Thyroid gland (tissue), 4 donors: ENCODE measurements at regions not wholly inside any gene's neighbourhood (a gene's known extent, or its start where the extent isn't known, plus 50 kb on each side); places are given as distances from the start of the nearest gene placed in this dataset.

Experiments used
- DNase-seq, 2 donors: peaks; one replicate each; pipeline ENCODE4 v3.0.0-alpha.2; 2019
- H3K27ac ChIP-seq, 3 donors: fragments of 200-600 bp; sonication (generic); 1 replicate in 2 of 3; 2 replicates in 1 of 3; pipeline ENCODE4 v1.5.1; 2016 to 2019; ENCODE audit warnings: mild to moderate bottlenecking in 1 of 3, moderate library complexity in 1 of 3
- H3K27me3 ChIP-seq: fragments of 200-600 bp; sonication (generic); one replicate; pipeline ENCODE4 v1.5.1; 2019
- H3K36me3 ChIP-seq, 2 donors: fragments of 200-600 bp; sonication (generic); one replicate each; pipeline ENCODE4 v1.5.1; 2016 to 2019
- H3K4me1 ChIP-seq, 2 donors: fragments of 200-600 bp; sonication (generic); one replicate each; pipeline ENCODE4 v1.5.1; 2017 to 2019
- H3K4me3 ChIP-seq, 3 donors: fragments of 200-600 bp; sonication (generic); replicated peaks in 1 of 3; 1 replicate in 2 of 3; 2 replicates in 1 of 3; pipeline ENCODE4 v1.5.1; 2016; ENCODE audit warnings: mild to moderate bottlenecking in 1 of 3
- H3K9me3 ChIP-seq: fragments of 200-600 bp; sonication (generic); one replicate; pipeline ENCODE4 v1.5.1; 2017
- CTCF ChIP-seq, 6 experiments: fragments of 200-600 bp in 3 of 6; fragments of 450-650 bp in 3 of 6; sonication (generic) in 3 of 6; IDR thresholded peaks; one replicate each; pipeline ENCODE4 v1.5.1; 2016 to 2019; ENCODE audit warnings: antibody characterized with exemption in 6 of 6, mild to moderate bottlenecking in 2 of 6, inconsistent platforms in 1 of 6, moderate library complexity in 1 of 6
- POLR2A ChIP-seq, 2 donors: fragments of 450-650 bp; IDR thresholded peaks; one replicate each; pipeline ENCODE4 v1.6.1; 2017; ENCODE audit warnings: antibody characterized with exemption in 2 of 2, mild to moderate bottlenecking in 2 of 2, moderate library complexity in 1 of 2
- WGBS, 2 donors: methylation state at CpG; one replicate each; pipeline ENCODE4 v1.1.5; 2017; 5-methylcytosine and 5-hydroxymethylcytosine counted together
- intact Hi-C: fragments of 100-400 bp; cut with DNase I; formaldehyde crosslinking; loops from one replicate; pipeline ENCODE4 v1.15.1; 2023

GRCh38 chr5:56683281-56683680 is 132.1 kb upstream of the MAP3K1 start:
- intact Hi-C loops = no loop called here
- Histone ChIP-seq H3K9me3 (no peaks in the 10 kb centered on the region), H3K27me3 (no peaks in the 10 kb centered on the region), H3K4me3 (no peak overlapping the region), H3K4me1 (peaks cover 11 to 18% of the 10 kb centered on the region in 2 donors), H3K27ac (no peak overlapping the region), H3K36me3 (no peaks in the 10 kb centered on the region)
- no peak for TF ChIP-seq CTCF (IDR thresholded peaks at IDR 0.05)
- TF ChIP-seq POLR2A (IDR thresholded peaks at IDR 0.05) = no peak
- WGBS, 2 donors = 93 to 97% methylated on average over 1 of the region's 1 CpG
- DNase-seq = no peak

GRCh38 chr5:56681346-56681745 is 134.0 kb upstream of the MAP3K1 start:
- Histone ChIP-seq H3K27me3 (no peaks in the 10 kb centered on the region), H3K4me3 (no peak overlapping the region), H3K4me1 (peaks cover 11 to 18% of the 10 kb centered on the region in 2 donors), H3K27ac (no peak overlapping the region), H3K9me3 (no peaks in the 10 kb centered on the region), H3K36me3 (no peaks in the 10 kb centered on the region)
- 94 to 96% methylated on average over 1 of the region's 1 CpG for WGBS, 2 donors
- DNase-seq = no peak
- TF ChIP-seq CTCF (IDR thresholded peaks at IDR 0.05) (no peak), POLR2A (IDR thresholded peaks at IDR 0.05) (no peak)
- intact Hi-C loops = no loop called here

- Histone ChIP-seq H3K36me3 (no peaks in the 10 kb centered on the region), H3K4me1 (peaks cover 11 to 18% of the 10 kb centered on the region in 2 donors), H3K4me3 (no peak overlapping the region), H3K9me3 (no peaks in the 10 kb centered on the region), H3K27me3 (no peaks in the 10 kb centered on the region), H3K27ac (no peak overlapping the region)
- TF ChIP-seq CTCF (IDR thresholded peaks at IDR 0.05) = no peak
- TF ChIP-seq POLR2A (IDR thresholded peaks at IDR 0.05) = no peak
- 97 to 99% methylated on average over 2 of the region's 2 CpGs for WGBS, 2 donors
- intact Hi-C loops = no loop called here
- DNase-seq = no peak
Observed at GRCh38 chr5:56680731-56681130, 134.6 kb upstream of the MAP3K1 start.

DNA sequence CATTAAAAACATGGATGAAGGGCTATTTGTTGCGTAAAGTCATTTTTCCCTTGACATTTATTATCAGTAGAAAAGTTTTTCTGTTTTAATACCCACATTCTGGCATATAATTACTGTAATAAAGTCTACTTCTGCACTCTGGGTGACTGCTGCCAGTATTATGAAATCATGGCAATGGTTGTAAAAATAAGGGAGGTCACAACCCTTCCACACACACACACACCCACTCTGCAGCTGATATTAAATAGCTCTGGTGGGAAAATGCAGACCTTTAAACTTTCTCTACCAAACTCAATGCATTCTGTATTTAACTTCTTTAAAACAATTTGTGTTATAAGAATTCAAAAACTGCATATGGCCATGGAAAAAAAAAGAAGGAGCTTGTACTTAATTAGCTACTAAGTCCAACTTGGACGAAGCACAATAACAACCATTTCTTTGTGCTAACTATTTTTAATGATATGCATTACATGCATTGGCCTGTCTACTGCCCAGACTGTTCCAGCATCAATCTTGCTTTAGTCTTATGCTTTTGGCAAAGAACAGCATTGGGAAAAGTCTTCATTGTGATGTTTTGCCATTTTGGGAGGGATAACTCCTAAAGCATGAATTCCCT is 137.6 kb upstream of the MAP3K1 start:
- TF ChIP-seq CTCF (IDR thresholded peaks at IDR 0.05) (no peak), POLR2A (IDR thresholded peaks at IDR 0.05) (no peak)
- Histone ChIP-seq H3K36me3 (no peaks in the 10 kb centered on the region), H3K4me3 (no peak overlapping the region), H3K4me1 (peaks cover 0 to 5% of the 10 kb centered on the region in 2 donors), H3K27ac (no peak overlapping the region), H3K27me3 (no peaks in the 10 kb centered on the region), H3K9me3 (no peaks in the 10 kb centered on the region)
- intact Hi-C loops = no loop called here
- 84 to 90% methylated on average over 2 of the region's 2 CpGs for whole genome bisulfite sequencing, 2 donors
- DNase-seq = no peak

GRCh38 chr5:56676091-56676768 is 139.1 kb upstream of the MAP3K1 start:
- Histone ChIP-seq H3K36me3 (no peaks in the 10 kb centered on the region), H3K9me3 (no peaks in the 10 kb centered on the region), H3K27me3 (no peaks in the 10 kb centered on the region), H3K27ac (no peak overlapping the region), H3K4me1 (peaks cover 0 to 2% of the 10 kb centered on the region in 2 donors), H3K4me3 (no peak overlapping the region)
- TF ChIP-seq CTCF (IDR thresholded peaks at IDR 0.05) (no peak), POLR2A (IDR thresholded peaks at IDR 0.05) (no peak)
- DNase-seq = no peak
- intact Hi-C loops = no loop called here
- 83 to 93% methylated on average over 4 of the region's 4 CpGs for WGBS, 2 donors
